WTC11 (cell line): ENCODE measurements at regions not wholly inside any gene's neighbourhood (a gene's known extent, or its start where the extent isn't known, plus 50 kb on each side); places are given as distances from the start of the nearest gene placed in this dataset.

Experiments
- ATAC-seq: fragments of 200-7000 bp; cut with Tn5 transposase; 2 replicates; pipeline ENCODE4 v1.10.0; 2021; ENCODE audit warnings: mild to moderate bottlenecking, moderate library complexity
- CTCF ChIA-PET: fragments of 300-600 bp; sonication (Branson Sonifier 250); formaldehyde crosslinking; loops from one replicate; lab custom pipeline; 2021; ENCODE audit warnings: antibody characterized with exemption; lab: Charles Lee
- POLR2A ChIA-PET: fragments of 350-600 bp; sonication (Branson Sonifier 250); formaldehyde crosslinking; loops from one replicate; lab custom pipeline; 2021; ENCODE audit warnings: antibody characterized with exemption; lab: Charles Lee
- DNase-seq: peaks from one replicate; pipeline ENCODE4 v3.0.0; 2021; ENCODE audit warnings: low spot score
- H3K27ac Mint-ChIP-seq: 2 replicates; pipeline ENCODE4 v1.8.0; 2021; ENCODE audit warnings: mixed read lengths
- H3K27me3 Mint-ChIP-seq: 2 replicates; pipeline ENCODE4 v1.8.0; 2021; ENCODE audit warnings: low read depth, mild to moderate bottlenecking, moderate library complexity, mixed read lengths
- H3K36me3 Mint-ChIP-seq: 2 replicates; pipeline ENCODE4 v1.8.0; 2021; ENCODE audit warnings: mixed read lengths
- H3K4me1 Mint-ChIP-seq: 2 replicates; pipeline ENCODE4 v1.8.0; 2022; ENCODE audit warnings: mixed read lengths
- H3K4me3 Mint-ChIP-seq: 2 replicates; pipeline ENCODE4 v1.8.0; 2021; ENCODE audit warnings: mild to moderate bottlenecking, moderate library complexity, mixed read lengths
- H3K9me3 Mint-ChIP-seq: 2 replicates; pipeline ENCODE4 v1.8.0; 2021; ENCODE audit warnings: mixed read lengths
- ARID4B ChIP-seq: sonication (generic); formaldehyde crosslinking; IDR thresholded peaks from 2 replicates; pipeline ENCODE4 v1.8.0; 2023; ENCODE audit warnings: missing genetic modification reagents, mild to moderate bottlenecking, borderline replicate concordance
- ATF2 ChIP-seq: sonication (generic); formaldehyde crosslinking; IDR thresholded peaks from 2 replicates; pipeline ENCODE4 v1.8.1; 2022; ENCODE audit warnings: low read depth, missing genetic modification reagents, borderline replicate concordance
- ATF3 ChIP-seq: sonication (generic); formaldehyde crosslinking; conservative IDR thresholded peaks from 2 replicates; pipeline ENCODE4 v1.8.1; 2022; ENCODE audit warnings: mild to moderate bottlenecking, missing genetic modification reagents
- CTCF ChIP-seq: fragments of 200-600 bp; IDR thresholded peaks from 2 replicates; pipeline ENCODE4 v1.8.0; 2022; ENCODE audit warnings: antibody characterized with exemption
- EMX1 ChIP-seq: fragments of 250-450 bp; sonication (Bioruptor Pico); IDR thresholded peaks from 2 replicates; pipeline ENCODE4 v1.8.0; 2021; ENCODE audit warnings: mild to moderate bottlenecking
- FOXP1 ChIP-seq: sonication (generic); formaldehyde crosslinking; IDR thresholded peaks from 2 replicates; pipeline ENCODE4 v1.8.0; 2022; ENCODE audit warnings: missing genetic modification reagents, mild to moderate bottlenecking, moderate library complexity, borderline replicate concordance
- GABPB1 ChIP-seq: sonication (generic); formaldehyde crosslinking; IDR thresholded peaks from 2 replicates; pipeline ENCODE4 v1.8.1; 2023; ENCODE audit warnings: mild to moderate bottlenecking, missing genetic modification reagents
- IRF2 ChIP-seq: sonication (generic); formaldehyde crosslinking; IDR thresholded peaks from 2 replicates; pipeline ENCODE4 v1.8.0; 2022; ENCODE audit warnings: low read depth, missing genetic modification reagents, borderline replicate concordance
- JUN ChIP-seq: sonication (generic); formaldehyde crosslinking; IDR thresholded peaks from 2 replicates; pipeline ENCODE4 v1.8.0; 2023; ENCODE audit warnings: mild to moderate bottlenecking, missing genetic modification reagents
- MXD4 ChIP-seq: fragments of 250-450 bp; sonication (Bioruptor Pico); IDR thresholded peaks from 2 replicates; pipeline ENCODE4 v1.8.0; 2021; ENCODE audit warnings: mild to moderate bottlenecking, moderate library complexity, borderline replicate concordance
- RELA ChIP-seq: sonication (generic); formaldehyde crosslinking; IDR thresholded peaks from 2 replicates; pipeline ENCODE4 v1.8.1; 2022; ENCODE audit warnings: missing genetic modification reagents, mild to moderate bottlenecking, borderline replicate concordance
- RORB ChIP-seq: fragments of 250-450 bp; sonication (Bioruptor Pico); IDR thresholded peaks from 2 replicates; pipeline ENCODE4 v1.9.0; 2021; ENCODE audit warnings: mild to moderate bottlenecking
- SMAD3 ChIP-seq: sonication (generic); formaldehyde crosslinking; IDR thresholded peaks from 2 replicates; pipeline ENCODE4 v1.8.0; 2022; ENCODE audit warnings: missing genetic modification reagents, mild to moderate bottlenecking, borderline replicate concordance
- ZNF263 ChIP-seq: sonication (generic); formaldehyde crosslinking; IDR thresholded peaks from 2 replicates; pipeline ENCODE4 v1.8.1; 2022; ENCODE audit warnings: low read depth, mild to moderate bottlenecking, moderate library complexity, missing genetic modification reagents
- ZNF396 ChIP-seq: fragments of 250-450 bp; sonication (Bioruptor Pico); IDR thresholded peaks from 2 replicates; pipeline ENCODE4 v1.8.0; 2021; ENCODE audit warnings: mild to moderate bottlenecking, moderate library complexity, borderline replicate concordance
- ZNF416 ChIP-seq: fragments of 250-450 bp; sonication (Bioruptor Pico); IDR thresholded peaks from 2 replicates; pipeline ENCODE4 v1.9.0; 2021; ENCODE audit warnings: mild to moderate bottlenecking, inconsistent platforms
- ZNF423 ChIP-seq: fragments of 250-450 bp; sonication (Bioruptor Pico); IDR thresholded peaks from 2 replicates; pipeline ENCODE4 v2.1.2; 2022; ENCODE audit warnings: mild to moderate bottlenecking, moderate library complexity
- TF ChIP-seq, protein P1 (sequence below): sonication (generic); formaldehyde crosslinking; IDR thresholded peaks from 2 replicates; pipeline ENCODE4 v1.8.1; 2023; ENCODE audit warnings: mild to moderate bottlenecking, missing genetic modification reagents
- TF ChIP-seq, protein P2 (sequence below): sonication (generic); formaldehyde crosslinking; conservative IDR thresholded peaks from 2 replicates; pipeline ENCODE4 v1.8.1; 2023; ENCODE audit warnings: mild to moderate bottlenecking, low read depth, missing genetic modification reagents, moderate library complexity
- TF ChIP-seq, protein P3 (sequence below): sonication (generic); formaldehyde crosslinking; IDR thresholded peaks from 2 replicates; pipeline ENCODE4 v1.8.1; 2022; ENCODE audit warnings: mild to moderate bottlenecking, missing genetic modification reagents, moderate library complexity, borderline replicate concordance

- H3K4me1 Mint-ChIP-seq, result no peaks in the 10 kb centered on the region
- H3K4me3 Mint-ChIP-seq, result no peak overlapping the region
- POLR2A ChIA-PET, result no interaction called here
- H3K27me3 Mint-ChIP-seq, result no peaks in the 10 kb centered on the region
- no peak overlapping the region for H3K27ac Mint-ChIP-seq
- no peak for DNase-seq
- CTCF ChIA-PET, result no interaction called here
- TF ChIP-seq ZNF263 (CRISPR knock-in tag) (no peak), RELA (CRISPR knock-in tag) (no peak), CTCF (no peak)
- no peak for ATAC-seq
- H3K36me3 Mint-ChIP-seq, result no peaks in the 10 kb centered on the region
- no peaks in the 10 kb centered on the region for H3K9me3 Mint-ChIP-seq
Observed at GRCh38 chrX:66872771-66873170, 233.9 kb upstream of the EDA2R start.

- ATAC-seq (no peak), DNase-seq (no peak)
- H3K36me3 Mint-ChIP-seq, result no peaks in the 10 kb centered on the region
- no peak overlapping the region for H3K4me3 Mint-ChIP-seq
- ChIA-PET CTCF (no interaction called here), POLR2A (no interaction called here)
- peaks cover 19% of the 10 kb centered on the region for H3K9me3 Mint-ChIP-seq
- H3K27me3 Mint-ChIP-seq, result peaks cover 2% of the 10 kb centered on the region; the same call in 1 of the 2 replicates
- no peaks in the 10 kb centered on the region for H3K4me1 Mint-ChIP-seq
- H3K27ac Mint-ChIP-seq, result no peak overlapping the region
- TF ChIP-seq FOXP1 (CRISPR knock-in tag) (no peak), CTCF (no peak), GABPB1 (CRISPR knock-in tag) (no peak), JUN (CRISPR knock-in tag) (no peak), SMAD3 (CRISPR knock-in tag) (no peak), ZNF423 (CRISPR knock-in tag) (no peak), RORB (CRISPR knock-in tag) (no peak), EMX1 (CRISPR knock-in tag) (no peak), ARID4B (no peak), ZNF396 (CRISPR knock-in tag) (no peak), IRF2 (CRISPR knock-in tag) (no peak), ATF2 (CRISPR knock-in tag) (no peak), MXD4 (CRISPR knock-in tag) (no peak), ZNF416 (CRISPR knock-in tag) (no peak), ATF3 (CRISPR knock-in tag) (no peak)
- TF ChIP-seq, protein P1, sequence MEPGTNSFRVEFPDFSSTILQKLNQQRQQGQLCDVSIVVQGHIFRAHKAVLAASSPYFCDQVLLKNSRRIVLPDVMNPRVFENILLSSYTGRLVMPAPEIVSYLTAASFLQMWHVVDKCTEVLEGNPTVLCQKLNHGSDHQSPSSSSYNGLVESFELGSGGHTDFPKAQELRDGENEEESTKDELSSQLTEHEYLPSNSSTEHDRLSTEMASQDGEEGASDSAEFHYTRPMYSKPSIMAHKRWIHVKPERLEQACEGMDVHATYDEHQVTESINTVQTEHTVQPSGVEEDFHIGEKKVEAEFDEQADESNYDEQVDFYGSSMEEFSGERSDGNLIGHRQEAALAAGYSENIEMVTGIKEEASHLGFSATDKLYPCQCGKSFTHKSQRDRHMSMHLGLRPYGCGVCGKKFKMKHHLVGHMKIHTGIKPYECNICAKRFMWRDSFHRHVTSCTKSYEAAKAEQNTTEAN, result no peak
- TF ChIP-seq, protein P2, sequence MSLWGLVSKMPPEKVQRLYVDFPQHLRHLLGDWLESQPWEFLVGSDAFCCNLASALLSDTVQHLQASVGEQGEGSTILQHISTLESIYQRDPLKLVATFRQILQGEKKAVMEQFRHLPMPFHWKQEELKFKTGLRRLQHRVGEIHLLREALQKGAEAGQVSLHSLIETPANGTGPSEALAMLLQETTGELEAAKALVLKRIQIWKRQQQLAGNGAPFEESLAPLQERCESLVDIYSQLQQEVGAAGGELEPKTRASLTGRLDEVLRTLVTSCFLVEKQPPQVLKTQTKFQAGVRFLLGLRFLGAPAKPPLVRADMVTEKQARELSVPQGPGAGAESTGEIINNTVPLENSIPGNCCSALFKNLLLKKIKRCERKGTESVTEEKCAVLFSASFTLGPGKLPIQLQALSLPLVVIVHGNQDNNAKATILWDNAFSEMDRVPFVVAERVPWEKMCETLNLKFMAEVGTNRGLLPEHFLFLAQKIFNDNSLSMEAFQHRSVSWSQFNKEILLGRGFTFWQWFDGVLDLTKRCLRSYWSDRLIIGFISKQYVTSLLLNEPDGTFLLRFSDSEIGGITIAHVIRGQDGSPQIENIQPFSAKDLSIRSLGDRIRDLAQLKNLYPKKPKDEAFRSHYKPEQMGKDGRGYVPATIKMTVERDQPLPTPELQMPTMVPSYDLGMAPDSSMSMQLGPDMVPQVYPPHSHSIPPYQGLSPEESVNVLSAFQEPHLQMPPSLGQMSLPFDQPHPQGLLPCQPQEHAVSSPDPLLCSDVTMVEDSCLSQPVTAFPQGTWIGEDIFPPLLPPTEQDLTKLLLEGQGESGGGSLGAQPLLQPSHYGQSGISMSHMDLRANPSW (CRISPR knock-in tag), result no peak
- TF ChIP-seq, protein P3, sequence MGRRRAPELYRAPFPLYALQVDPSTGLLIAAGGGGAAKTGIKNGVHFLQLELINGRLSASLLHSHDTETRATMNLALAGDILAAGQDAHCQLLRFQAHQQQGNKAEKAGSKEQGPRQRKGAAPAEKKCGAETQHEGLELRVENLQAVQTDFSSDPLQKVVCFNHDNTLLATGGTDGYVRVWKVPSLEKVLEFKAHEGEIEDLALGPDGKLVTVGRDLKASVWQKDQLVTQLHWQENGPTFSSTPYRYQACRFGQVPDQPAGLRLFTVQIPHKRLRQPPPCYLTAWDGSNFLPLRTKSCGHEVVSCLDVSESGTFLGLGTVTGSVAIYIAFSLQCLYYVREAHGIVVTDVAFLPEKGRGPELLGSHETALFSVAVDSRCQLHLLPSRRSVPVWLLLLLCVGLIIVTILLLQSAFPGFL, result no peak
Observed at GRCh38 chrX:66863721-66864120, 224.8 kb upstream of the EDA2R start.
